Right kidney (tissue), 1 donor: ENCODE measurements at regions not wholly inside any gene's neighbourhood (a gene's known extent, or its start where the extent isn't known, plus 50 kb on each side); places are given as distances from the start of the nearest gene placed in this dataset.
"Not testable (repeated sequence)": the region's sequence is repeated elsewhere in the genome, so short reads cannot be mapped to it uniquely, and the experiment has no call there.

Experiments
- DNase-seq: peaks from one replicate; pipeline ENCODE4 v3.0.0-alpha.2; 2016

DNA sequence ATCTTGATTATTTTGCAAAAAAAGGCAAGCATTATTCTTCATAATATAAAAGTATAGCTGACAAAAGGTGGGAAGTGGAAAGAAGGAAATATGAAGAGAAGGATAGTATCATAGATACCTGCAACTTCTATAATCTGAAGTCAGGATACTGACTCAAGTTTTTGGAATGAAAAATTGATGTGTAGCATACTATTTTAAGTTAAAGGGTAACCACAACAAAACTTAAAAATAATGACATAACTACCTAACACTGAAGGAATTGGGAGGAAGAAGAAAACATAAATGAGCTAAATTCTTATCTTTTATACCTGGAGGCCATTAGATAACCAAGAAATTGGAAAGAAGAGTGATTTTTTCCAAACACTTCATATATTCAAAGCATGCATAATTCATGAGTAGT is 51.8 kb upstream of the TLE1 start:
- DNase-seq = no peak

DNA sequence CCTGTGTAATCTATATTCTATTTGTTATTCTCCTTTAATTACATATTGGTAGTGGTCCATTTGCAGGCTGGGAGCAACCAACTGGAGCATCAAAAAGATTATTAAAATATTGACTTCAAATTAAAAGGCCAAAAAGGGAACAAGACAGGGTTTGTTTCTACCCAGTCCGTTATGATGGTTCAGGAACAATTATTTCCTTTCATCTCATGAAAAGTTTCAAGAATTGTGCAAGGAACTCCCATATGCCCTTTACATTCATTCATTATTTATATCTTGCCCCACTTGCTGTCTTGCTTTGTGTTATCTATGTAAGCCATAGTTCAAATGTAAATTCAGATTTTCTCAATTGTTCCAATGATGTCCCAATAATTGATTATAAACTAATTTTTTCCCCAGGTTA is 58.7 kb upstream of the TLE1 start:
- no peak for DNase-seq

DNA sequence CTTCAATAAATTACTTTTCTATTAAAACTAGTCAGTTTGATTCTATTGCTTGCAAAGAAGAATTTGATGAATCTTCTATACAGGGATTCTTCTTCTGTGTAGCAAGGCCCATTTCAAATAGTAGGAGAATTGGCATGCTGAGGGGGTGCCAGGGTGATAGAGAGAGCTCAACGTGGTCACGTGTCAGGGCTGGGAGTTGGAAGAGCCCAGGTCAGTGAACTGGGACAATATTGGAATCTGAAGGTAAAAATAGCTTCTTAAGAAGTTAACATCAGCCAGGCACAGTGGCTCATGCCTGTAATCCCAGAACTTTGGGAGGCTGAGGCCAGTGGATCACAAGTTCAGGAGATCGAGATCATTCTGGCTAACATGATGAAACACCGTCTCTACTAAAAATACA is 64.1 kb upstream of the TLE1 start:
- DNase-seq = no peak

DNA sequence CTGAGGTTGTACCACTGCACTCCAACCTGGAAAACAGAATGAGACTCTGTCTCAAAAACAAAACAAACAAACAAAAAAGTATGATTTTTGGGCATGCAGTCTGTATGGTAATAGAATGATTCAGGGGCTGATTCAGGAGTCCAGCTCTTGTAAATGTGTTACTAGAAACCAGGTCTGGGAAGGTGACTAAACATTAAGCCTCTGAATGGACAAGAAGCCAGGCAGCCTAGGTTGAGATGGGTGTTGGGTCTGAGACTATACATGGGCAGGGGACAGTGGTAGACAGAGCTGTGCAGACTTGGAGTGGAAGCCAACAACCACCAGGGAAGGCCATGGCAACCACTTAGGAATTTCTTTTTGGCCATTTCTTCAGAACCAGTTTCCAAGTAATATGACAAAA is 64.9 kb upstream of the TLE1 start:
- no peak for DNase-seq

DNA sequence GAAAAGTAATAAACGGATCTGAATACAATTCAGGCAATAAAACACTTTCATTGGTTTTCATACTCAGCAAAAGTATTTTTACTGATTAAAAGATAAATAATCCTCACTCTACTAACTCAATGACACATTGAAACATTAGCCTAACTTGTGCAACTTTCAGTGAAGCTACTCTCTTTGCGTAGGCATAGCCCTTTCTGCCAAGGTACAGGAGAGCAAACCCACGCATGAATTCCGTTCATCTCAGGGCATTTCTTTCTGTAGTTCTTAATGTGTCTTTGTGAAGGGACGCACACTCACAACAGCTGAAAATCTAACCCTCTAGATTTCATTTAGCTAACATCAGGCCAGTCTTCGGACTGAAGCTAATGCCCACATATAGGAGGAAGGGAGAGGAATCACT is 66.4 kb upstream of the TLE1 start:
- no peak for DNase-seq

DNA sequence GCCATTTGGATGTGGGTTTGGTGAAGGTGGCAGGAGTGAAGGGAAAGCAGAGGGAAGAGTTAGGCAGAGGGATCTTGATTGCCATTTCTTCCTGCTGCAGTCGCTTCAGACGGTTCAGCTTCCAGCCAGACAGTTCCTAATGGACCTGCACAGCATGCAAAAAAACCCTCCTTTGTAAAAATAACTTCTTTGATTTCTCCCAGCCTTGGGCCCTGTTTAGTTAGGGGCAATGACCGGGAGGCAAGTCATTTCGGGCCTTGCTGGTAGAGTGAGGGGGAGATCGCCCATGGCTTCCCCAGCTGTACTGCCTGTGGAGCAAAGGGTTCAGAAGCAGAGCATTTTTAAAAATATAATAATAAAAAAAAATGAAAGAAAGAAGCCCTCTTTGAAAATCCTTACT is 67.2 kb upstream of the TLE1 start:
- DNase-seq = no peak

DNA sequence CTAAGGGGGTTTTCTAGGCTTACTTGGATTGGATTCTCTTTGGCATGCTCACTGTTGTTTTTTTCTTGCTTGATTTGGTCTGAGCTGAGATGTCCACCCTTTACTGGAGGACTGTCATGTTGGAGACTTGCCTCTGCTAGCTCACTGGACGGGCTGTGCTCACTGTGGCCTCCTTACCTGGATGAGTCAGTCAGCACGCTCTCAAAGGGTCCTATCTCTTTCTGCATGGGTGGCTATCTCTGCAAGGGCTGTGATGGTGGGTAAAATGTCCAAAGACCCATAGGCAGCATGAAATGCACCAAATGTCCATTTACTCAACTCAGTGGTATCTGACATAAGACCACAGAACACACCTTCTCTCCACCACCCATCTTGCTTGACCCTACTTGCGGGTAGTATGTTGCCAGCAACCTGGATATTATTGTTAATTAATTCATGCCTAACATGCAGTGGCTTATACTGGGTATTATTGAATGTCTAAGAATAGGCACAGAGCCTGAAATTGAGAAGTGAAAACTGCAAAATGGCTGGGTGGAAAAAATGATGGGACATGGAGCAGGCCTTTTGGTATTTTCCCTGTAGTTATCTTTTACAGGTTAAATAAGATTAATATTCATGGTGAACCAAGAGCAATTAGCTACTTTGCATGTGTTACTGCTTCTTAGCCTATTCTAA is 68.9 kb upstream of the TLE1 start:
- DNase-seq = no peak

DNA sequence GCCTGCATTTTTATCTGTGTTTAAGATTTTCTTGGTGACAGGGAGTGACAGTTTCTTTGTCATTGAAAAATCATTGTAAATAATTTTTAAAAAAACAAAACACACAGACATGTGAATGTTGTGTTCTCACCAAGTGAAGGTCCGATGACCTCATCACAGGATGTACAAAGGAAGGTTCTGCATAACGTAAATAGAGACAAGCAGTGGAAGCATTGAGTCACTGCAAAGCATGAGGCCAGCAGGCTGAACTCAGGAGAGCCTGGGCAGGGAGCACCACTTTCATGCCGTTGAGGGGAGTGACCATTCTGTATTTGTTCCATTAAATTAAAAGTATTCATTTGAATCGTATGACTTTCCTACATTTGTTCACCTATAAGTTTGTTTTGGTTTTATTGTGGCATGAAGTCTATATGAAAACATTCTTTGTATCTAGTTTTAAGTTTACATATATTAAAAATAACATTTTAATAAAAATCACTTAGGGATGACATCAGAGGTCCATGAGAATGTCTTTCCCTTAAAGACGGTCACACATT is 70.4 kb upstream of the TLE1 start:
- no peak for DNase-seq

DNA sequence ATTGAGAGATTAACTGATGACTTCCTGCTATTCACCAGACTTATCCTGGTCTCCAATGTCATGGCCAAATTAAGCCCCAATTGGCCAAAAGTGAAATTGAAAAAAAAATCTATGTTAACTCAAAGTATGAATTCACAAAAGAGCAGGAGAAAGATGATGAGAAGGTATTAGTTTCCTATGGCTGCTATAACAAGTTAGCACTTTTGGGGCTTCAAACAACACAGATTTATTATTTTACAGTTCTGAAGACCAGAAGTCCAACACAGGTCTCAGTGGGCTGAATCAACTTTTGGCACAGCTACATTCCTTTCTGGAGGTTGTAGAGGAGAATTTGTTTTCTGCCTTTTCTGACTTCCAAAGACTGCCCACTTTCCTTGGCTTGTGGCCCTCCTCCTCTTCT is 78.6 kb upstream of the TLE1 start:
- no peak for DNase-seq

DNA sequence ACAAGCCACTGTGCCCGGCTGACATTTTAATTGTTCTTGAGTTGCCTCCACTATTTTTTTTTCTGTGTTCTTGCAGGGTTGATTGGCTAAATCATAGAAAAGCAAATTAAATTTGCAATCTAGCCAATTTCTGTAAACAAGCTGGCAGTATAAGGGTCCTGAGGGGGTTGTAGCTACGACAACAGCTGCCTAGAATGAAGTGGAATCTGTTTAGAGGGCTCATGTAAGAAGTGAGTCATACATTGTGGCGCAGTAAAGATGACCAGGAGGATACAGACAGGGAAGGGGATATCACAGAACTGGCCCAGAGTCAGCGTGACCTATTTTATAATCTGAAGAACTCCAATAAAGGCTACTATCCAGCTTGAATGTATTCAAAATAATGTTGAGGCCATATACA is 82.2 kb upstream of the TLE1 start:
- DNase-seq = no peak

DNA sequence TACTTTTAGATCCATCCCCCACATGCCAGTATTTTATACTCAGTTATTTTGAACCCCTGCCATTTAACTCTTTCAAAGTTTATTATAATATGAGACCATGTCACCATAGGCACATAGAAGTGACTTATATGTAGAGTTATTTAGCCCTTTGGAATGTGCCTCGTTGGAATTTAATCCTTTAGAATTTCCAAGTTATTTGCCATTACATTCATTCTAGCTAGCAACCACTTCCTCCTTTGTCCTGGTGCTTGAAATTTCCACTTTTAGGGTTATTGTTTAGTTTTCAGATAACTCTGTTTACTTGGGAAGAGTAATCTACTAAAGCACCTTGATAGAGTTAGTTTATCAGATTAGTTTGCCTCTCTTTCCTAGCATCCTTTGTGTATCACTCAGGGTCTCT is 82.8 kb upstream of the TLE1 start:
- DNase-seq = no peak

DNA sequence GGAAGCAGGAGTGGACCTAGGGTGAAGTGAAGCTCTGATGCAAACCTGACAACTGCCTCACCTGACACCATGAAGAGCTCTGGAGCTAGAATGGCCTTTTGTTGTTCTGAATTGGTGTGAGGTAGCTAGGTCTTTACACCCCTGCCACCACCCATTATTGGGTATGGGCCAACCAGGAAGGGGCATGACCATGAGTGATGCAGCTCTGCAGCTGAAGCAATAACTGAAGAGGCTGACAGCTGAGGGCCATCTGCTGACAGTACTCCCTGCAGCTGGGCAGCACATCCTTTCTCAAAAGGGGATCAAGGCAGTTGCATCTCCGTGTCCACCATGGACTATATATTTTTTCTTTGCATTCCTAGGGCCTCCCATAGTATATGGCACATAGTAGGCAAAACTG is 87.0 kb upstream of the TLE1 start:
- no peak for DNase-seq

DNA sequence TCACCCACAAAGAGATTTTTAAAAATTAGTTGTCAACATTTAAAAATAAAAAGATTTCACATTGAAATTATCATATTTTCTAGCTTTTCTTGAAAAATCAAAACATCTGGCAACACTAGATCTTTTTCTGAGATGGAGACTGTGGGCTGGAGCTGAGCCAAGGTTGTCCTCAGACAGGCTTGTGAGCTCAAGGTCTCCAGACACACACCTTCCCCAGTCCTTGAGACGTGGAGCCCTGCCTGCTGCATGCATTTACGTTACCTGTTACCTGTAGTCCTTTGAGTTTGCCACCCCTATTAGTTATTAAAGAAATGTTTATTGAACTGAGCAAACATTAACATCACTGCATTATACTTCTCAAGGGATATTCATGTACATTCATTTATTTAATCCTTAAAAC is 87.5 kb upstream of the TLE1 start:
- DNase-seq = no peak

DNA sequence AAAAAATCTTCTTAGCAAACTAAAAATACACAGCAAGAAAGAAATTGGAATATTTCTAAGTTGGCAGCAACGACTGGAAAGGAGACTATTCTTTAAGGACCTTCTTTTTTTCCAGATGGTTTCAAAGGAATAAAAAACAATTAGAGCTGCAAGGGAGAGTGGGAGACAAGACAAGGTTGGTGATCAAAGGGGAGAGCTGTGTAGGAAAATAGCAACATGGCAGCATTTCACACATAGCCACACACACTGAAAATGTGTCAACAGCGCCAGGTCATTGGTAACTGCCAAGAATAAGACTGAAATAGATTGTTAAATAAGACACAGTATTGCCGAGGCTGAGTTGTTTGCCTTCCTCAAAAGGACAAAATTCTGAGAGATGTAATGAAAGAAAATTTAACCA is 88.1 kb upstream of the TLE1 start:
- DNase-seq = no peak

DNA sequence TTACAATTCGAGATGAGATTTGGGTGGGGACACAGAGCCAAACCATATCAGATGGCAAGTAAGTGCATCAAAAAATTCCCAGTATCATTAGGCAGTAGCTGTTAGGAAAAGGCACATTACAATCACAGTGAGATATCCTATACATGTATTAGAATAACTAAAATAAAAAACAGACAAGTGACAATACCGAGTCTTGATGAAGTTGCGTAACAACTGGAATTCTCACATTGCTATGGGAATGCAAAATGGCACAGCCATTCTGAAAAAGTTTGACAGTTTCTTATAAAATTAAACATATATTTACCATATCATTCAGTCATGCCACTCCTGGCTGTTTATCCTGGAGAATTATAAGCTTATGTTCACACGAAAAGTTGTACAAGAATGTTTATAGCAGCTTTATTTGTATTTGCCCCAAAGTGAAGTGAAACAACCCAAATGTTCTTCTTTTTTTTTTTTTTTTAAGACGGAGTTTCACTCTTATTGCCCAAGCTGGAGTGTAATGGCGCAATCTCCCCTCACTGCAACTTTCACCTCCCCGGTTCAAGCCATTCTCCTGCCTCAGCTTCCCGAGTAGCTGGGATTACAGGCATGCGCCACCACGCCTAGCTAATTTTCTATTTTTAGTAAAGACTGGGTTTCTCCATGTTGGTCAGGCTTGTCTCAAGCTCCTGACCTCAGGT is 93.1 kb upstream of the TLE1 start:
- no peak for DNase-seq

DNA sequence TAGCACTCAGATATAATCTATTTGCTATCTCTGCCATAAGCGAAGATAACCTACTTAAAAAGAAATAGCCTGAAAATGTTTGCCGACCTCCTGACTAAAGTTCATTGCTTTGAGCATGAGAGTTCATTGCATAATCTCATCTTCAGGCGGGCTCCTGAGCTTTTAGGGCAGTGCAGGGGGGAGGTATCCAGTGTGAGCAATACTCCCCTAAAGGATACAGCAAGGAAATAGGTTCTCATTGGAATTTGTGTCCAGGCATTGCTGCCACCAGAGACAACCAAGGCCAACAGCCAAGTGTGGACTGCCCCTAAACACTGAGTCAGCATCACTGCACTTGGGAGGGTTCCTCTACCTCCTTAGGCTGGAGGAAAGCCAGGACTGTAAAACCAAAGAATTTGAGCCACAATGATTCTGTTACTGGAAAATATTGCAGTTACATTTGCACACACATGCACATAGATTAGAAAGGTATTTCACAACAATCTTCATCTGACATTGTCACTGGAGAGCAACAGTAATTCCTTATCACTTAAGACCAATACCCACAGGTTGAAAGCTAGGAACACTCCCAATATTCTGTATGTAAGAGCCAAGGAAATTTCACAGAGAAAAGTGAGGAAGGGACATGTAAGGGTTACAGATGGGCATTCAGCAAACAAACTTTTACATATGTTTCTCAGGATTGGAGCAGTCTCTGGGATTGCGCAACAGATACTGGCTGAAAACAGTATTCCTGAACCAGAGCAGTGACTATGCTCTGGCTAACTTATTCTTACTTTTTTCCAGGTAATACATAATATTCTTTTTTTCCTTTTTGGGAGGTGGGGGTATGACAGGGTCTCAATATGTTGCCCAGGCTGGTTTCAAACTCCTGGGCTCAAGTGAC is 98.6 kb upstream of the TLE1 start:
- no peak for DNase-seq

DNA sequence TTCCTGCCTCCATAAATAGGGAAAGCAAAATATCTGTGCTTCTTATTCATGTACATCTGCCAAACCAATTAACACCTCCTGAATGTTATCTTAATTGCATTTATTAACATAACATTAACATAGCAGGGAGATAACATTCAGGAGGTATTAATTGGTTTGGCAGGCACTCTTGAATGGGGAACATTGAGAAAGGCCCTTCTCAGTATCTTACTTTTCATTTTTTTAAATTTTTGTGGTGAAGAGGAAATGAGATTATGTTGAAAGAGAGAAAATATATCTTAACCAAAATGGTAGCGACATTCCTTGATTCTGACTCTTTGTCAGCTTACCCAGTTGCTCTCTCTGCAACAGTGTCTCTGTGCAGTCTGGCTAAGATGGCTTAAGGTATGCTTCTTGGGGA is 100.4 kb upstream of the TLE1 start:
- DNase-seq = no peak

DNA sequence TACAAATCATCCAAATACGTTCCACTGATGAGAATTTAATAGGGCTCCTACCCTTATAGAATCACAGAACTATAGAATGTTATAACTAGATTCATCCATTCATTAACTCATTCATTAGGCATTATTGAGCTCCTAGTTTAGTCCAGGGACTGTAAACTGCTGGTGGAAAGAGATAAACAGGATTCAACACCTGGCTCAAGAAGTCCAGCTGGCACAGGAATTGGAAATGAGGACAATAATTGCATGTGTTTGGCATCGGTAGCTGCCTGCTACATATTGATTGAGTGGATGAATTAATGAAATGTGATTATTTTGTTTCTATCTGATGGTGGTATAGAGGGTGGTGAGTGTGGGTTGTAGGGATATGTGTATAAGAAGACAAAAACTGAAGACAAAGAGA is 100.8 kb upstream of the TLE1 start:
- DNase-seq = no peak

DNA sequence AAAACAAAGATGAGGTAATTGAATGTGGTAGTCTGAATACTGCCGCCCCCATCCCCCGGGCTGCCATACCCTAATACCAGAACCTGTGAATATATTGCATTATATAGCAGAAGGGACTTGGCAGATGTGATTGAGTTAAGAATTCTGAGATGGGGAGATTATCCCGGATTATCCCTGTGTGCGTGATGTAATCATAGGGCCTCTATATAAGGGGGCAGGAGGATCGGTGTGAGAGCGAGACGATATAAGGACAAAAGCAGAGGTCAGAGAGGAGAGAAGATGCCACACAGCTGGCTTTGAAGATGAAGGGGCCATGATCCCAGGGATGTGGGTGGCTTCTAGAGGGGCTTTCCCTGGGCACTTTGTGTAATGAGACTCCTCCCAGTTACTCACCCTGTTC is 101.7 kb upstream of the TLE1 start:
- DNase-seq = no peak

DNA sequence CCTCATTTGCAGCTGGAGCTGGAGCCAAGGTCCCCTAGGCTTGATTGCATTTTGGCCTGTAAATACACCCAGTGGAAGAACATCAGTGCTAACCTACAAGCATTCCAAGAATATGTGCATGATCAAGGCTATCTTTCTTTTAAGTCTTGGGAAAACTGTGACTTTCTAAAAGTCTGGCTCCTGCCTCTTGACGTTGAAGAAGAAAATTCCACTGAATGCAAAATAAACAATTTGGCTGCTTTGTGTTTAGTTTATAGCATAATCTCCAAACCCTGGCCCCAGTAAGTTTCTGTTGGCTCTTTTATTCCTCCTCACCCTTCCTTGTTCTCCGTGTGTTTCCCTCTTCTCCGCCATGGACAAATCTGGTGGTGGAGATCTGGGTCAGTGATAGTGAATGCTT is 109.3 kb upstream of the TLE1 start:
- no peak for DNase-seq

DNA sequence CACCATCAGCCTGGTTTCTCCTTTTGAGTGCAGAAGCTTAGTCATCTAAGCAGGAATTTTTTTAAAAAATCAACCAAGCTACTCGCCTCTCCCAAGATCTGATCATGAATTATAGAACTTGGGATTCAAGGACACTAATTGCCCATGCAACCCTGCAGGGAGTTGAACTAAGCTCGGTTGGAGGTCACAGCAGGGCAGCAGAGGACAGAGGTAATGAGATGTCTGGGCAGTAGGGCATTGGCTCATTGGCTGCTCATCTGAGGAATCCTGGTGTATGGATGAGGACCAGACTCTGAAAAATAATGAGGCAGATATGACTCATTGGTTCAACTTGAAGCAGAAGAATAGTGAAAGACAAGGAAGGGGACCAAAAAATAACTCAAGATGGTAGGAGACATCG is 111.8 kb upstream of the TLE1 start:
- DNase-seq = no peak

DNA sequence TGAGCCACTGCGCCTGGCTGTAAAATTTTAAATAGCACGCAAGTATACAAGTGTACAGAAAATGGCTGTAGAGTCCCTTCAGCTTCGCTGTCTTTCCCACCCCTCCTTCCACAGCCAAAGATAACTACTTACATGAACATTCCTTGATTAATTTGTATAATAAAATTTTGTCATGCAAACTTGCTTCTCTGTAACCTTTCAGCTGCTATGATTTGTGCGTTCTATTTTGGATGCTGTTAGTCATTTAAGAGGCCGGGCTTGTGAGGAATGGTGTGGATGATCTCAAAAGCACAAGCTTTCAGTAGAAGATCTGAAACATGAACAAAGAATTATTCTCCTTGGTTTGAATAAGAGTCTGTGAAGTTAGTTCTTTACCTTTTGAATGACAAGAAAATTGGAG is 115.0 kb upstream of the TLE1 start:
- DNase-seq = no peak

DNA sequence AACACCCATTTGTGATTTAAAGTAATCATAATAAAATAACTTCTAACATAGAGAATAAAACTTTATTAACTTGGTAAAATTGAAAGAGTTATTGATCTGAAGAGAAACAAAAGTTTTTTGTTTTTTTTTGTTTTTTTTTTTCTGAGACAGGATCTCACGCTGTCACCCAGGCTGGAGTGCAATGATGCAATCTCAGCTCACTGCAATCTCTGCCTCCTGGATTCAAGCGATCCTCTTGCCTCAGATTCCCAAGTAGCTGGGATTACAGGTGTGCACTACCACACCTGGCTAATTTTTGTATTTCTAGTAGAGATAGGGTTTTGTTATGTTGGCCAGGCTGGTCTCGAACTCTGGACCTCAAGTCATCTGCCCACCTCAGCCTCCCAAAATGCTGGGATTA is 116.5 kb upstream of the SPATA31D4 start:
- DNase-seq = not testable (repeated sequence)
